ENCODE measurements at regions not wholly inside any gene's neighbourhood (a gene's known extent, or its start where the extent isn't known, plus 50 kb on each side); places are given as distances from the start of the nearest gene placed in this dataset.

DNA sequence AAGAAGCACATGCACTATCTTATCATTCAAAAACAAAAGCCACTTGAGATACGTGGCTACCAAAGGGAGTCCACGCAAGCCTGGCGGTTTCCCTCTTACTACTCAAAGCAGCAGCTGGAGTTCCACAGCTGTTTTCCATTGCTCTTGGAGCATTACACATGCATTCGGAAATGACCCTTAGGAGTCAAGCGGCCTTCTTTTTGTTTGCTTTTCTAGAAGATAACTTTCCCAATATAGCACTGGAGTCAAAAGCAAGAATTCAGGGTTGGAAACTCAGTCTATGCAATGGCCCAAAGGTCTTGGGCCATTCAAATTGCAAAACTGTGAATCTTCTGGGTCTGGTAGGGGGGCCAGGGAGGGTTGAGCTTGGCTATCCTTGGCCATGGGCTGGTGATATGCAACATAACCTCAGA, 97.8 kb upstream of the MAF start:
- Histone ChIP-seq H2BK20ac (ENCODE audit: low read depth, low read length, poor library complexity, severe bottlenecking) (no peak overlapping the region), H3K79me1 (ENCODE audit: insufficient read depth, low read depth, low read length, poor library complexity, severe bottlenecking) (no peaks in the 10 kb centered on the region), H4K5ac (ENCODE audit: insufficient read length, low read depth, low read length) (no peak overlapping the region), H3K4me1 (ENCODE audit: insufficient read depth, low read length) (no peaks in the 10 kb centered on the region), H4K20me1 (ENCODE audit: control insufficient read depth, insufficient read depth, insufficient read length) (no peaks in the 10 kb centered on the region), H3K18ac (ENCODE audit: insufficient read length, low read depth, low read length) (no peak overlapping the region), H3K56ac (ENCODE audit: insufficient read length, low read depth, low read length) (no peak overlapping the region), H4K8ac (replicated peaks; ENCODE audit: insufficient read length, low read depth, low read length) (no peak overlapping the region), H2AFZ (ENCODE audit: low read length) (no peak overlapping the region), H3K9ac (ENCODE audit: extremely low read depth, insufficient read length, low read length) (no peak overlapping the region), H2BK120ac (ENCODE audit: low read depth, low read length, poor library complexity, severe bottlenecking) (no peak overlapping the region), H3K4ac (ENCODE audit: low read depth, low read length) (no peak overlapping the region), H3K14ac (ENCODE audit: insufficient read depth, low read length) (no peak overlapping the region), H2AK5ac (ENCODE audit: insufficient read length, low read length) (no peak overlapping the region), H2BK5ac (ENCODE audit: insufficient read length, low read length) (no peak overlapping the region), H3K23ac (ENCODE audit: insufficient read length, low read depth, low read length) (no peak overlapping the region), H3K4me2 (ENCODE audit: insufficient read depth, insufficient read length, low read length) (no peak overlapping the region), H3K9me3 (ENCODE audit: control insufficient read depth, low read depth, low read length) (no peaks in the 10 kb centered on the region), H3K79me2 (ENCODE audit: insufficient read depth, low read length) (no peaks in the 10 kb centered on the region), H3K27ac (ENCODE audit: insufficient read length, low read depth, low read length) (no peak overlapping the region), H3K27me3 (ENCODE audit: insufficient read depth, low read length) (no peaks in the 10 kb centered on the region), H2BK12ac (ENCODE audit: insufficient read length, low read depth, low read length) (no peak overlapping the region), H2BK15ac (ENCODE audit: low read depth, low read length) (no peak overlapping the region), H3K23me2 (ENCODE audit: insufficient read length, low read depth, low read length, poor library complexity, severe bottlenecking) (no peaks in the 10 kb centered on the region), H4K91ac (ENCODE audit: insufficient read length, low read depth, low read length) (no peak overlapping the region), H3T11ph (ENCODE audit: low read length) (no peak overlapping the region)
- no CpG with 5 or more reads among the region's 5 CpGs for WGBS (ENCODE audit: extremely low coverage, insufficient read length, low lambda C conversion rate)
- Mint-ChIP-seq H3K9me3 (peaks cover 0 to 6% of the 10 kb centered on the region in 2 experiments; a peak in 2 of 5 replicates), H3K27ac (no peak overlapping the region), H3K4me1 (no peaks in the 10 kb centered on the region), H3K36me3 (ENCODE audit: insufficient read depth in 1 of 3, low read depth in 3 of 3) (no peaks in the 10 kb centered on the region; a peak in 1 of 7 replicates), H3K27me3 (ENCODE audit: low read depth) (no peaks in the 10 kb centered on the region), H3K4me3 (no peak overlapping the region)
- TF ChIP-seq, protein P1, sequence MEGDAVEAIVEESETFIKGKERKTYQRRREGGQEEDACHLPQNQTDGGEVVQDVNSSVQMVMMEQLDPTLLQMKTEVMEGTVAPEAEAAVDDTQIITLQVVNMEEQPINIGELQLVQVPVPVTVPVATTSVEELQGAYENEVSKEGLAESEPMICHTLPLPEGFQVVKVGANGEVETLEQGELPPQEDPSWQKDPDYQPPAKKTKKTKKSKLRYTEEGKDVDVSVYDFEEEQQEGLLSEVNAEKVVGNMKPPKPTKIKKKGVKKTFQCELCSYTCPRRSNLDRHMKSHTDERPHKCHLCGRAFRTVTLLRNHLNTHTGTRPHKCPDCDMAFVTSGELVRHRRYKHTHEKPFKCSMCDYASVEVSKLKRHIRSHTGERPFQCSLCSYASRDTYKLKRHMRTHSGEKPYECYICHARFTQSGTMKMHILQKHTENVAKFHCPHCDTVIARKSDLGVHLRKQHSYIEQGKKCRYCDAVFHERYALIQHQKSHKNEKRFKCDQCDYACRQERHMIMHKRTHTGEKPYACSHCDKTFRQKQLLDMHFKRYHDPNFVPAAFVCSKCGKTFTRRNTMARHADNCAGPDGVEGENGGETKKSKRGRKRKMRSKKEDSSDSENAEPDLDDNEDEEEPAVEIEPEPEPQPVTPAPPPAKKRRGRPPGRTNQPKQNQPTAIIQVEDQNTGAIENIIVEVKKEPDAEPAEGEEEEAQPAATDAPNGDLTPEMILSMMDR (conservative IDR thresholded peaks at IDR 0.05): no peak
- no peak for DNase-seq

All from H9 (cell line).